DOHH2 (cell line): ENCODE measurements at regions not wholly inside any gene's neighbourhood (a gene's known extent, or its start where the extent isn't known, plus 50 kb on each side); places are given as distances from the start of the nearest gene placed in this dataset.

ENCODE experiments used
- EZH2phosphoT487 ChIP-seq: fragments of 200-600 bp; sonication (generic); IDR thresholded peaks from 2 replicates; pipeline ENCODE4 v1.6.1; 2017; ENCODE audit warnings: borderline replicate concordance, mild to moderate bottlenecking, antibody characterized with exemption, low read length, moderate library complexity, mixed read lengths
- TF ChIP-seq, protein P1 (sequence below): fragments of 200-600 bp; sonication (generic); IDR thresholded peaks from one replicate; pipeline ENCODE4 v1.5.1; 2014; ENCODE audit warnings: antibody characterized with exemption, mild to moderate bottlenecking, low read depth, low read length; ENCODE audit not compliant: poor library complexity, severe bottlenecking

GRCh38 chr9:3028535-3028934, 184.6 kb upstream of the PUM3 start:
- TF ChIP-seq, protein P1, sequence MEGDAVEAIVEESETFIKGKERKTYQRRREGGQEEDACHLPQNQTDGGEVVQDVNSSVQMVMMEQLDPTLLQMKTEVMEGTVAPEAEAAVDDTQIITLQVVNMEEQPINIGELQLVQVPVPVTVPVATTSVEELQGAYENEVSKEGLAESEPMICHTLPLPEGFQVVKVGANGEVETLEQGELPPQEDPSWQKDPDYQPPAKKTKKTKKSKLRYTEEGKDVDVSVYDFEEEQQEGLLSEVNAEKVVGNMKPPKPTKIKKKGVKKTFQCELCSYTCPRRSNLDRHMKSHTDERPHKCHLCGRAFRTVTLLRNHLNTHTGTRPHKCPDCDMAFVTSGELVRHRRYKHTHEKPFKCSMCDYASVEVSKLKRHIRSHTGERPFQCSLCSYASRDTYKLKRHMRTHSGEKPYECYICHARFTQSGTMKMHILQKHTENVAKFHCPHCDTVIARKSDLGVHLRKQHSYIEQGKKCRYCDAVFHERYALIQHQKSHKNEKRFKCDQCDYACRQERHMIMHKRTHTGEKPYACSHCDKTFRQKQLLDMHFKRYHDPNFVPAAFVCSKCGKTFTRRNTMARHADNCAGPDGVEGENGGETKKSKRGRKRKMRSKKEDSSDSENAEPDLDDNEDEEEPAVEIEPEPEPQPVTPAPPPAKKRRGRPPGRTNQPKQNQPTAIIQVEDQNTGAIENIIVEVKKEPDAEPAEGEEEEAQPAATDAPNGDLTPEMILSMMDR: no peak
- no peak for TF ChIP-seq EZH2phosphoT487
